BJ (cell line): ENCODE measurements at regions not wholly inside any gene's neighbourhood (a gene's known extent, or its start where the extent isn't known, plus 50 kb on each side); places are given as distances from the start of the nearest gene placed in this dataset.

ENCODE experiments used
- CTCF ChIA-PET: fragments of 350-600 bp; formaldehyde crosslinking; extraction: SDS; loops from one replicate; lab custom pipeline; 2021; ENCODE audit warnings: antibody characterized with exemption, inconsistent platforms; lab: Yijun Ruan, JAX
- POLR2A ChIA-PET: fragments of 300-600 bp; sonication (Branson Sonifier 250); formaldehyde crosslinking; extraction: SDS; loops from one replicate; lab custom pipeline; 2021; ENCODE audit warnings: antibody characterized with exemption; lab: Charles Lee
- DNase-seq: peaks from one replicate; pipeline ENCODE4 v3.0.0-alpha.2; 2011; ENCODE audit warnings: low read depth
- H3K27me3 ChIP-seq: 2 replicates; pipeline ENCODE4 v1.6.0; 2011; ENCODE audit warnings: low read length; ENCODE audit not compliant: control insufficient read depth, insufficient read depth
- H3K36me3 ChIP-seq: 2 replicates; pipeline ENCODE4 v1.5.1; 2011; ENCODE audit warnings: low read length; ENCODE audit not compliant: control insufficient read depth, insufficient read depth
- H3K4me3 ChIP-seq: 2 replicates; pipeline ENCODE4 v1.5.1; 2011; ENCODE audit warnings: low read depth, mild to moderate bottlenecking, control low read depth, low read length
- TF ChIP-seq, protein P1 (sequence below): IDR thresholded peaks from 2 replicates; pipeline ENCODE4 v1.5.1; 2011; ENCODE audit warnings: low read depth, mild to moderate bottlenecking, control low read depth, inconsistent platforms, low read length, moderate library complexity; ENCODE audit not compliant: insufficient read depth

DNA sequence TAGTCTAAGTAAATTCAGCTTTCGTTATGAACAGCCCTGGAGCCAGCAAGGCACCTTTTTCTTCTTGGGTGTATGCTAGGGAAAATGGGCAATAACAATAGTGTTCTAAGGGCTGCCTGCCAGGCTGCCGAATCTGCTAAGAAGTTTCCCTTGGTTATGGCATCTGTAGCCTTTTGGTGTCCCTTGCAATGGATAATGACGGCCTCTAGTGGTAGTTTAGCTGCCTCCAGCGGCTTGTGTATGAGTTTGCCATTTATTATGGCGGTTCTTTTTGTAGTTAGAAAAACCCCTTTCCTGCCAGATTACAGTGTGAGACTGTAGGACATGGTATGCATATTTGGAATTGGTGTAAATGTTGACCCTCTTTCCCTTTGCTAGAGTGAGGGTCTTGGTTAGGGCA, 78.9 kb upstream of the SPIN4 start:
- Histone ChIP-seq H3K36me3 (no peaks in the 10 kb centered on the region; the same call in 1 of the 2 replicates), H3K27me3 (no peaks in the 10 kb centered on the region), H3K4me3 (no peak overlapping the region)
- POLR2A ChIA-PET: no interaction called here
- TF ChIP-seq, protein P1, sequence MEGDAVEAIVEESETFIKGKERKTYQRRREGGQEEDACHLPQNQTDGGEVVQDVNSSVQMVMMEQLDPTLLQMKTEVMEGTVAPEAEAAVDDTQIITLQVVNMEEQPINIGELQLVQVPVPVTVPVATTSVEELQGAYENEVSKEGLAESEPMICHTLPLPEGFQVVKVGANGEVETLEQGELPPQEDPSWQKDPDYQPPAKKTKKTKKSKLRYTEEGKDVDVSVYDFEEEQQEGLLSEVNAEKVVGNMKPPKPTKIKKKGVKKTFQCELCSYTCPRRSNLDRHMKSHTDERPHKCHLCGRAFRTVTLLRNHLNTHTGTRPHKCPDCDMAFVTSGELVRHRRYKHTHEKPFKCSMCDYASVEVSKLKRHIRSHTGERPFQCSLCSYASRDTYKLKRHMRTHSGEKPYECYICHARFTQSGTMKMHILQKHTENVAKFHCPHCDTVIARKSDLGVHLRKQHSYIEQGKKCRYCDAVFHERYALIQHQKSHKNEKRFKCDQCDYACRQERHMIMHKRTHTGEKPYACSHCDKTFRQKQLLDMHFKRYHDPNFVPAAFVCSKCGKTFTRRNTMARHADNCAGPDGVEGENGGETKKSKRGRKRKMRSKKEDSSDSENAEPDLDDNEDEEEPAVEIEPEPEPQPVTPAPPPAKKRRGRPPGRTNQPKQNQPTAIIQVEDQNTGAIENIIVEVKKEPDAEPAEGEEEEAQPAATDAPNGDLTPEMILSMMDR: no peak
- no peak for DNase-seq
- CTCF ChIA-PET: no interaction called here

DNA sequence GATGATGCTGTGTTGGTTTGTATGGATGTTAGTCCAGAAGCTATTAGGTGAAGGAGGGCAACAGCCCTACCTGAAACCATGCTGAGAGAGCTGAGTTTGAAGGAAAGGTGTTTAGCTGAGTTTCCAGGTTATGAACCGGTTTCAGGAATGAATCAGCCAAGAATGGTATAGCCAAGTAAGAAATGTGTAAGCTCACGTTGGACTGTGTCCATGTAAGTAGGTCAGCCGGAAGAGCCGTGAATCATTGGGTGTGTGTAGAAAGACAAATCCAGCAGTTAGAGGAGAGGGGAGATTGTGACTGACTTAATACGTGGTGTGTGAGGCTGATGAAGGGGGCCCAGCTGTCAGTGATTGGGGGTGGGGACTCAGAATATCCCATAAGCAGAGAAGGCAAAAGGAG, 77.2 kb upstream of the SPIN4 start:
- H3K4me3 ChIP-seq: no peak overlapping the region
- ChIA-PET CTCF (no interaction called here), POLR2A (no interaction called here)
- no peaks in the 10 kb centered on the region; the same call in 1 of the 2 replicates for H3K36me3 ChIP-seq
- no peak for DNase-seq
- TF ChIP-seq, protein P1: no peak
- H3K27me3 ChIP-seq: no peaks in the 10 kb centered on the region

DNA sequence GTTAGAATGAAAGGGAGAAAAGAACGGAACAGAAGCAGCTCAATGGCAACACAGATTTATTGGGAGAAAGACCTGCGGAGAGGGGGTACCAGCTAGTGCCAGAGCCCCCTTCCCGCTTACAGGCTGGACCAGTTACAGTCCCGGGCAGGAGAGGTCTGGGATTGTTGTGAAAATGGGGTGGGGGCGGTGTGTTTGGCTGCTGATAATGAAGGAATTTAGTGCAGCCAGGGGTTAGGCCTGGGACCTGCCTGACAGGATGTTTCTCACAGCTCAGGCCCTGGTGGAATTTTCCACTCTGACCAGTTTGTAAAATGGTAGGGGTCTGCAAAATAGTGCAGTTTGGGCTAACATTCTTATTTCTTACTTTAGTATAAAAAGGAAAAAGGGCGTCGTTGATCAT, 75.4 kb upstream of the SPIN4 start:
- DNase-seq: no peak
- POLR2A ChIA-PET: no interaction called here
- TF ChIP-seq, protein P1: no peak
- no peaks in the 10 kb centered on the region; the same call in 1 of the 2 replicates for H3K36me3 ChIP-seq
- H3K4me3 ChIP-seq: no peak overlapping the region
- CTCF ChIA-PET: no interaction called here
- H3K27me3 ChIP-seq: no peaks in the 10 kb centered on the region

DNA sequence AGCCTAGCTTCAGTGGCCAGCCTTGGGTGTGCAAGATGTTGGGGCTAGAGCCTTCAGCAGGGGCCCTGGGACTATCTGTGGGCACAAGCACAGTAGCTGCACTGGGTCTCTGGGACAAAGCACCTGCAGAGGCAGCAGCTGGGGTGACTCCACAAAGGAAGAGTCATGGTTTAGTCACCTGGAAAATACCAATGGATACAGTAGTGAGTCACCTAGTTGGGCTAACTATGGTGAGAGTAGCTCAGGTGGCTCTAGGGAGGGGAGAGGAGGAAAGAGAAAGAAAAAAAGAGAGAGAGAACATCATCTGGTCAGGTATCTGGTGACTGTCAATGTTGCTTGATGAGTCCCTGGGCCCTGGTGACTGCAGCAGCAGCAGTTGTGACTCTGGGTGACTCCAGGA, 72.9 kb upstream of the SPIN4 start:
- CTCF ChIA-PET: interaction anchor here (0.7 kb wide), 1 partner anchor 9 kb away, joined by 3 read pairs; no protein-coding TSS in a partner anchor
- POLR2A ChIA-PET: no interaction called here
- H3K36me3 ChIP-seq: no peaks in the 10 kb centered on the region; the same call in 1 of the 2 replicates
- DNase-seq: no peak
- H3K27me3 ChIP-seq: no peaks in the 10 kb centered on the region
- no peak overlapping the region for H3K4me3 ChIP-seq
- TF ChIP-seq, protein P1: no peak

DNA sequence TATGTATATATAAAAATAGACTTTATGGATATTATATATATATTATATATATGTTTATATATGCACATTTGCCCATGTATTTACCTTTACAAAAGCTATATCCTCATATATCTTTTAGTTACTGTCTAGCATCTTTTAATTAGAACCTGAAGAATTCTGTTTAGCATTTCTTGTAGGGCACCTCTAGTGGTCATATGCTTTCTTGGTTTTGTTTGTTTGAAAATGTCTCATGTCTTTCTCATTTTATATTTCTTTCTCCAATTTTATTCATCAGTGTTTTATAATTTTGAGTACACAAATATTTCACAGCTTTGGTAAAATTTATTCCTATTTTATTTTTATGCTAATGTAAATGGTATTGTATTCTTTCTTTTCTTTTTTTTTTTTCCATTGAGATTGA, 70.3 kb upstream of the SPIN4 start:
- H3K27me3 ChIP-seq: no peaks in the 10 kb centered on the region
- ChIA-PET POLR2A (no interaction called here), CTCF (interaction anchor here (1.2 kb wide), 1 partner anchor 49 kb away, joined by 3 read pairs; no protein-coding TSS in a partner anchor)
- H3K4me3 ChIP-seq: no peak overlapping the region
- DNase-seq: no peak
- TF ChIP-seq, protein P1: no peak
- H3K36me3 ChIP-seq: no peaks in the 10 kb centered on the region; the same call in 1 of the 2 replicates
